ENCODE measurements at regions not wholly inside any gene's neighbourhood (a gene's known extent, or its start where the extent isn't known, plus 50 kb on each side); places are given as distances from the start of the nearest gene placed in this dataset.

DNA sequence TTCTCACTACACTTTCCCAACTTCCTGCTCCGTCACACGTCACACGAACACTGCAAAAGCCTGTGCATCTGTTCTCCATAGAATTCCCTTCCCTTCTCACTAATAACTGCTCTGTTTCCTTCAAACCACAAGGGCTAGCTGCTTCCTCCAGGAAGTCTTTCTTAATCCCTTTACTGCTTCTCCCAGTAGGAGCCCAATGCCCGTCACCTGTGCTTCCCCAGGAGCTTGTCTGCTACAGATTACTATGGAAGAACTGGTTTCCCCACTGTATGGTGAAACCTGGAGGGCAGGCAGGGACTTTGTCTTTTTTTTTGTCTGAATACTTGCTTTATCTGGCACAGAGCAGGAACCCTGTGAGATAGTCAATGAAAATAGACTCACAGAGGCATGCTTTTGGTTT lies 444.7 kb upstream of the MAP3K7 start:
- Histone ChIP-seq H3K27ac (ENCODE audit: low read depth, low read length) (no peak overlapping the region), H3K4me2 (ENCODE audit: insufficient read depth in 1 of 2, low read depth in 2 of 2, low read length in 2 of 2) (no peak overlapping the region), H3K9me3 (ENCODE audit: insufficient read depth in 2 of 2, low read depth in 1 of 2, low read length in 1 of 2) (no peaks in the 10 kb centered on the region), H3K36me3 (ENCODE audit: control insufficient read depth in 2 of 4, insufficient read depth in 4 of 4, low read length in 3 of 4) (no peaks in the 10 kb centered on the region), H4K8ac (ENCODE audit: extremely low read depth, insufficient read depth, low read length) (no peak overlapping the region), H3K9ac (replicated peaks in 1 of 4; ENCODE audit: extremely low read depth in 1 of 4, low read depth in 3 of 4, low read length in 3 of 4) (no peak overlapping the region), H3K4ac (replicated peaks; ENCODE audit: insufficient read length, low read depth, low read length) (no peak overlapping the region), H2BK15ac (ENCODE audit: low read length) (no peak overlapping the region), H2AK5ac (ENCODE audit: low read depth, low read length) (no peak overlapping the region), H3K18ac (ENCODE audit: extremely low read depth, low read length) (no peak overlapping the region), H3K23me2 (ENCODE audit: low read depth, low read length) (no peaks in the 10 kb centered on the region), H3K56ac (replicated peaks; ENCODE audit: insufficient read length, low read depth, low read length) (no peak overlapping the region), H4K5ac (ENCODE audit: insufficient read length, low read depth, low read length) (no peak overlapping the region), H2BK12ac (ENCODE audit: low read depth, low read length) (no peak overlapping the region), H3K79me2 (ENCODE audit: control insufficient read depth in 1 of 2, insufficient read depth in 2 of 2, low read length in 2 of 2) (no peaks in the 10 kb centered on the region), H3K4me3 (ENCODE audit: extremely low read depth in 1 of 4, insufficient read depth in 2 of 4, low read depth in 3 of 4, low read length in 4 of 4) (no peak overlapping the region), H2BK5ac (ENCODE audit: low read depth, low read length) (no peak overlapping the region), H3K14ac (ENCODE audit: insufficient read length) (no peak overlapping the region), H2BK120ac (replicated peaks; ENCODE audit: low read depth, low read length) (no peak overlapping the region), H4K20me1 (replicated peaks in 1 of 2; ENCODE audit: control insufficient read depth in 1 of 2, insufficient read depth in 2 of 2, low read length in 2 of 2) (no peaks in the 10 kb centered on the region), H4K91ac (replicated peaks; ENCODE audit: insufficient read length, low read length) (no peak overlapping the region), H2BK20ac (ENCODE audit: low read length) (no peak overlapping the region), H3K79me1 (ENCODE audit: low read depth, low read length) (no peaks in the 10 kb centered on the region), H3K23ac (ENCODE audit: insufficient read length) (no peak overlapping the region), H3K27me3 (replicated peaks in 1 of 4; ENCODE audit: control insufficient read depth in 3 of 4, extremely low read depth in 1 of 4, insufficient read depth in 3 of 4, low read length in 3 of 4) (no peaks in the 10 kb centered on the region), H2AFZ (ENCODE audit: low read length) (no peak overlapping the region), H3K4me1 (replicated peaks in 1 of 4; ENCODE audit: control insufficient read depth in 3 of 4, insufficient read depth in 4 of 4, low read length in 3 of 4) (peaks cover 0 to 5% (median 0%) of the 10 kb centered on the region in 4 experiments; a peak in 1 of 7 replicates)
- DNase-seq (ENCODE audit: low read depth in 1 of 2, low spot score in 2 of 2) (no peak), FAIRE-seq (no peak)
- POLR2A ChIA-PET (ENCODE audit: partially characterized antibody), result interaction anchor here (0.7 kb wide), 1 partner anchor 21 kb away, joined by 3 read pairs; no protein-coding TSS in a partner anchor
- CTCF ChIA-PET (ENCODE audit: partially characterized antibody), result interaction anchor here (0.9 kb wide), 1 partner anchor 50 kb away, joined by 3 read pairs; no protein-coding TSS in a partner anchor
- WGBS, 2 experiments (ENCODE audit: extremely low coverage in 1 of 2, insufficient coverage in 1 of 2, insufficient read length in 1 of 2, insufficient replicate concordance in 2 of 2, low coverage in 1 of 2, low lambda C conversion rate in 2 of 2, missing lambda C conversion rate in 1 of 2), result 85% methylated on average over 4 of the region's 4 CpGs; no CpG with 5 or more reads in 1 of the 2 experiments
- TF ChIP-seq RAD21 (IDR thresholded peaks at IDR 0.05 in 1 of 2, conservative IDR thresholded peaks at IDR 0.05 in 1 of 2; ENCODE audit: low read depth in 2 of 2, low read length in 2 of 2) (no peak), SRF (IDR thresholded peaks at IDR 0.05; ENCODE audit: low read depth, low read length) (no peak), SP2 (IDR thresholded peaks at IDR 0.05; ENCODE audit: low read length) (no peak)
- TF ChIP-seq, protein P1, sequence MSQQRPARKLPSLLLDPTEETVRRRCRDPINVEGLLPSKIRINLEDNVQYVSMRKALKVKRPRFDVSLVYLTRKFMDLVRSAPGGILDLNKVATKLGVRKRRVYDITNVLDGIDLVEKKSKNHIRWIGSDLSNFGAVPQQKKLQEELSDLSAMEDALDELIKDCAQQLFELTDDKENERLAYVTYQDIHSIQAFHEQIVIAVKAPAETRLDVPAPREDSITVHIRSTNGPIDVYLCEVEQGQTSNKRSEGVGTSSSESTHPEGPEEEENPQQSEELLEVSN (IDR thresholded peaks at IDR 0.05), result no peak

All from H1 (cell line).